ENCODE measurements at regions not wholly inside any gene's neighbourhood (a gene's known extent, or its start where the extent isn't known, plus 50 kb on each side); places are given as distances from the start of the nearest gene placed in this dataset.

DNA sequence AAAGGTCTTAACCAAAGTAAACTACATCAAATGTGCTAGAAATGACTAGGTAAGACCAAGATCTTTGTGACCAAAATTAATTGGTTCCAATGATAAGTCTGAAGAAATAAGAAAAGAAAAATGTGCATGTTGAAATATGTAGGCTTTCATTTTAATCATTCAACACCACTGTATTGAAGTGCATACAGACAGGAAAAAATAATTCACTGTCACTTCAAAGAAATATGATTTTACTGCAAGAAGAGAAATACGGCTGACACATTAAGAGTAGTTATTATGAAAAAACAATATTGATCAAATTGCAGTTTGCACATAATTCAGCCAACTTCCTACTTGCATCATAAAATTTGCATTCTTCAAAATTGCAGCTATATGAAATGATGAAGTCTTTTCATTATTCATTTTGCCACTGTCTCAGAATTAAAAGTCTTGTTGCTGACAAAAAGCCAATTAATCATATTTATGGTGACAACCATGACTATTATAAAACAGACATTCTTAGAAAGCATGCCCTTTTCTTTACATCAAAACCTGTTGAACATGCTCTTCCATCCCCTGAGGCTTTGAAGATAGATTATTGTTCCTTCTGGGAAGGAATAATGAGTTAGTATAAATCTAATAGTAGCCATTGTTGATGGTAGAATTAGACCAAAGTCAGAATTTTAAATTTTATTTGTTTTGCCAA lies 405.9 kb upstream of the MAD2L1 start:
- TF ChIP-seq CTCF (IDR thresholded peaks at IDR 0.05) (no peak), POLR2A (IDR thresholded peaks at IDR 0.05; ENCODE audit: low read depth) (no peak)
